Natural killer cell treated with Interleukin-12 subunit alpha and Interleukin-12 subunit beta and Interleukin-15 and Interleukin-18, amount 100 ng/mL, for 72 hours (primary cell): ENCODE measurements at regions not wholly inside any gene's neighbourhood (a gene's known extent, or its start where the extent isn't known, plus 50 kb on each side); places are given as distances from the start of the nearest gene placed in this dataset.
A peak's percentile ranks its signal among the peaks of the same experiment; 100 is the strongest.

ENCODE experiments used
- ATAC-seq, 2 donors: fragments of 150-1000 bp; cut with Tn5 transposase in 1 of 2; sonication (Bioruptor Pico), chemical (Tn5 transposase) in 1 of 2; 2 replicates each; pipeline ENCODE4 v1.10.0; 2021
- DNase-seq: peaks from one replicate; pipeline ENCODE4 v3.0.0; 2022; ENCODE audit warnings: low spot score
- H3K27ac Mint-ChIP-seq, 2 donors: 1 replicate in 1 of 2; 2 replicates in 1 of 2; pipeline ENCODE4 v1.8.0; 2022; ENCODE audit warnings: mixed read lengths in 2 of 2, mild to moderate bottlenecking in 1 of 2, moderate library complexity in 1 of 2
- H3K27me3 Mint-ChIP-seq, 2 donors: 1 replicate in 1 of 2; 2 replicates in 1 of 2; pipeline ENCODE4 v1.8.0; 2022; ENCODE audit warnings: mixed read lengths in 2 of 2
- H3K36me3 Mint-ChIP-seq: one replicate; pipeline ENCODE4 v1.8.0; 2022; ENCODE audit warnings: mixed read lengths
- H3K4me1 Mint-ChIP-seq, 2 donors: 1 replicate in 1 of 2; 2 replicates in 1 of 2; pipeline ENCODE4 v1.8.0; 2022; ENCODE audit warnings: low read depth in 2 of 2, mixed read lengths in 2 of 2, mild to moderate bottlenecking in 1 of 2
- H3K4me3 Mint-ChIP-seq: one replicate; pipeline ENCODE4 v1.8.0; 2022; ENCODE audit warnings: mixed read lengths
- H3K9me3 Mint-ChIP-seq: 2 replicates; pipeline ENCODE4 v1.8.0; 2022; ENCODE audit warnings: mixed read lengths

DNA sequence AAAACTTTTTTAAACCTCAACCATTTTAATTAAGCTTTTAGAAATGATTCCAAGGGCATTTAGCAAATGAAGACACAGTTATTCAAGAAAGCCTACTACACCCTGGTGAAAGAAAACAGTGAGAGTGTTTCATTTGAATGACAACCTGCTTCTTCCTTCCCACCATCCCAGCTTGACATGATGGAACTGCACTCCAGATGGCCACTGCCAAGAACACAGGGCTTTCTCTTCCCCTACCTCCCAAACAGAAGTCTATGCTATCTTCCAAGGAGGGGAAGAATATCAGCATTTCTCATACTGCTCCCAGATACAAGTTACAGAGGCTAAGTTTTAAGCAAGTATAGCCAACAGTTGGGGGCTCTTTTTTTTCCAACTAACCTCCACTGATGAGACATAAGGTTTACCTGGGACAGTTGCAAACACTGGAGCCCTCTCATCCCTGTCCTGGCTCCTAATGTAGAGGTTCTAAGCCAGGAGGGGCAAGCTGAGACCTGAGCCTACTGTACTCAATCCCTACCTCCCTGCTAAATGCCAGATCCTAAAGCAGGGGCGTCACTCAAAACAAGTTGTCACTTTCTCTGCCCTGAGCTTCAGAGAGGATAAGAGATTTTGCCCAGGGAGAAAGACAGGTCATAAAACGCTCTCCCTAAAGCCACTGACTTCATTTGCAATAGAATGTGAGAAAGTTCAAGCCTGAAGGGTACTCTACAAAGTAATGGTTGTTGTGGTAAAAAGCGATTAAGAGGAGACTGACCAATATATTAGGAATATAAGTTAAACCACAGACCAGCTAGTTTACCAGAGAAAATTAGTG, 88.5 kb upstream of the SLC27A6 start:
- Mint-ChIP-seq H3K36me3 (no peaks in the 10 kb centered on the region), H3K9me3 (peaks cover 3% of the 10 kb centered on the region), H3K27me3 (no peaks in the 10 kb centered on the region), H3K27ac (no peak overlapping the region), H3K4me3 (no peak overlapping the region), H3K4me1 (no peaks in the 10 kb centered on the region)
- ATAC-seq (no peak), DNase-seq (no peak)

GRCh38 chr5:128877476-128877875, 87.8 kb upstream of the SLC27A6 start:
- Mint-ChIP-seq H3K27ac (no peak overlapping the region), H3K4me3 (no peak overlapping the region), H3K27me3 (no peaks in the 10 kb centered on the region), H3K4me1 (no peaks in the 10 kb centered on the region), H3K36me3 (no peaks in the 10 kb centered on the region), H3K9me3 (no peaks in the 10 kb centered on the region)
- DNase-seq (no peak), ATAC-seq (no peak)

DNA sequence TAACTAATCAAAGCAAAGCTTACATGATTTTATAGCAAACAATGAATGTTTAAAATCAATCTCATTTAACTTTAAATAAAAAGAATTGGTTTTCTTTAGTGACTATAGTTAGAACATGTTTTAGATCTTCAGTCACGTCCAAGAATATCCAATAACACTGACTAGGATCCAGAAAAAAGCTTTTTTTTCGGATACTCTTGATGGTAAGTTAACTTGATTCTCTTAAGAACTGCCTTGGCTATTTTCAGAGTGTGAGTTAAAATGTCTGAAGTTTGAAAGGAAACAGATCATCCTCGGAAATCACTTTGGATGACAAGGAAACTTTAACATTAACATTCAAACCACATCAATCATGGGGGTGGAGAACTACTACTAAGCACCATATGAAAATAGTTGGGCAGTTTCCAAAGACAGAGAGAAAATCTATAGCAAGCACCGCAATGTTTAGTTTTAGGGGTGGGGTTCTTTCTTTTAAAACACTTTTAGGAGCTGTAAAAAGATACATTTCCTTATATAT, 83.7 kb upstream of the SLC27A6 start:
- no peak for DNase-seq
- Mint-ChIP-seq H3K4me3 (no peak overlapping the region), H3K27me3 (no peaks in the 10 kb centered on the region), H3K4me1 (no peaks in the 10 kb centered on the region), H3K36me3 (no peaks in the 10 kb centered on the region), H3K27ac (no peak overlapping the region), H3K9me3 (peaks cover 17% of the 10 kb centered on the region)
- ATAC-seq, result no peak

DNA sequence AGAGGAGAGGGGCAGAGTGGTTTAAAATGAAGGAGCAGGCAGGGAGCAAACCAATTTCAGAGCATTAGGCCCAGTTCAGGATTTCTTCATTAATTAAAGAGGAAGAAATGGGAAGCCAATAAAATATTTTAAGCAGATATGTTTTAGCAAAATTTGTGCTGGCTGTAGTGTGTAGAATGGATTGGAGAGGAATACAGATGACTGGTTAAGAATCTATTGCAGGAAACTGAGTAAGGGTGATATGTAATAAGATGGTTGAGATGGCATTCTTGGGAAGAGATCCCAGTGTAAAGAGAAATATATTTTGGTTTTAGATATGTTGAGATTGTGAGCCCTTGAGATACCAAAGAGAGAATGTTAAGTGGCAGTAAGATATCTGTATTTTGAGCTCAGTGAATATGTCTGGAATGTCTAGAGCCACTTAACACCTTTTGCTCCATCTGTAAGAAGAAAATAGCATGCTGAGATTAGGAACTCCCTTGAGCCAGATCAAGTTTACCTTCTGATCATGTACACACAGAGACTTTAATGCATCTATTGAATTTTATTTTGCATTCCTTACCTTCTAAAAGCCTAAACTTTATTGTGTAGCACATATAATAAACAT, 79.5 kb upstream of the SLC27A6 start:
- H3K4me3 Mint-ChIP-seq, result no peak overlapping the region
- no peaks in the 10 kb centered on the region for H3K36me3 Mint-ChIP-seq
- no peak overlapping the region for H3K27ac Mint-ChIP-seq
- DNase-seq (no peak), ATAC-seq (no peak)
- no peaks in the 10 kb centered on the region for H3K4me1 Mint-ChIP-seq
- no peaks in the 10 kb centered on the region for H3K27me3 Mint-ChIP-seq
- H3K9me3 Mint-ChIP-seq, result peaks cover 24% of the 10 kb centered on the region

GRCh38 chr5:128895122-128895521, 70.2 kb upstream of the SLC27A6 start:
- Mint-ChIP-seq H3K4me3 (no peak overlapping the region), H3K4me1 (no peaks in the 10 kb centered on the region), H3K9me3 (peaks cover 14% of the 10 kb centered on the region), H3K27me3 (no peaks in the 10 kb centered on the region), H3K36me3 (no peaks in the 10 kb centered on the region), H3K27ac (no peak overlapping the region)
- ATAC-seq, result peak in 1 of 2 donors; percentile 6
- no peak for DNase-seq

- Mint-ChIP-seq H3K9me3 (peaks cover 14% of the 10 kb centered on the region), H3K27me3 (no peaks in the 10 kb centered on the region), H3K4me3 (no peak overlapping the region), H3K36me3 (no peaks in the 10 kb centered on the region), H3K4me1 (no peaks in the 10 kb centered on the region), H3K27ac (no peak overlapping the region)
- DNase-seq (no peak), ATAC-seq (peak in 1 of 2 donors; percentile 40)
Observed at GRCh38 chr5:128896675-128897074, 68.6 kb upstream of the SLC27A6 start.

DNA sequence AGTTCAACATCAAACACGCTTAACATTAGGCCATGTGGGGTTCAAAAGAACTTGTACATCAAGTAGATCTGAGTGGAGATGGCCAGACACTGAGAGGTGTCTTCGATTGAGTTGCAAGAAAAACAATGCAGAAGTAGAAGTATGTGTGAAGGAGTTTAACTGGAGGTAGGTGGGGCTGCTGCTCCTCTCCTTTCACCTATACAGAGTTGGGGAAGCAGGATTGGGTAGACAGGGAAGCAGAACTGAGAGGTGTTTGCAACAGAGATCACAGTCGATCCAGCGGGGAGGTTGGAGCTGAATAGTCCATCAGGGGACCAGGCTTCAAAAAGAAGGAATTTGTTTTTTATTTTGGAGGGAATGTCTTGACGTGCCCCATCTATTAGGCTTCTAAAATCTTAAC, 61.7 kb upstream of the SLC27A6 start:
- H3K36me3 Mint-ChIP-seq, result no peaks in the 10 kb centered on the region
- DNase-seq (no peak), ATAC-seq (no peak)
- H3K27ac Mint-ChIP-seq, result no peak overlapping the region
- no peaks in the 10 kb centered on the region for H3K4me1 Mint-ChIP-seq
- no peak overlapping the region for H3K4me3 Mint-ChIP-seq
- H3K9me3 Mint-ChIP-seq, result no peaks in the 10 kb centered on the region
- no peaks in the 10 kb centered on the region for H3K27me3 Mint-ChIP-seq

DNA sequence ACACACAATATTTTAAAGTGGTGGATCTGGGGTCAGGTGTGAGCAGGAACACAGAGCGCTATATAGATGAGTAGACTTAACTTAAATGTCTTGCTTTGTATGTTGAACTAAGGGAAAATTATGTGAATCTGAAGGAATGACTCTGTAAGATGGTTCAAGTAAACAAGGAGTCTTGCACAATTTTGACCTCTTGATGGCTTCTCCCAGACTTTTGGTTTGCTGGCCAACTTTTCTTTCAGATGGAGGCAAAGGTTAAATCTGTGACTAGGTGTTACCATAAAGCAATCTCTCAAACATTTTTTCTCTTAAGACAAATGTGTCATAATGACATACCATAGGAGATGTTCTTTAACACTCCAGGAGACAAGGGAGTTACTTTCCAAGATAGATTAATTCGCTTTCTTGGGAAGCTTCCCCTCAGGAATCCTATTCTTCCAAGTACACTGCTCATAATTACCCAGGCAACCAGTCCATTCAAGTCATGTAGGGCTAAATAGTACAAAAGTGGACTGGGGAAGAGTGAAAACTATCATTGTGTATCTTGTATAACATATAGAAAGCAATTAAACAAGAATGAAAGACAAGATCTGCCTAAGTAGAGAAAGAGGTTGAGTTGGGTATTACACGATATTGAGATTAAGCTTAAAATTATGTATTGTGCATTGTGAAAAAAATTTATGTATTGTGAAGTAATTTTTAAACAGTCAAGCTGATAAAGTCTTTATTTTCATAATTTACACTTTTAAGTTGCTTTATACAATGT, 60.3 kb upstream of the SLC27A6 start:
- Mint-ChIP-seq H3K27me3 (no peaks in the 10 kb centered on the region), H3K27ac (no peak overlapping the region), H3K4me1 (no peaks in the 10 kb centered on the region), H3K4me3 (no peak overlapping the region), H3K36me3 (no peaks in the 10 kb centered on the region), H3K9me3 (no peaks in the 10 kb centered on the region)
- no peak for ATAC-seq
- DNase-seq, result no peak

DNA sequence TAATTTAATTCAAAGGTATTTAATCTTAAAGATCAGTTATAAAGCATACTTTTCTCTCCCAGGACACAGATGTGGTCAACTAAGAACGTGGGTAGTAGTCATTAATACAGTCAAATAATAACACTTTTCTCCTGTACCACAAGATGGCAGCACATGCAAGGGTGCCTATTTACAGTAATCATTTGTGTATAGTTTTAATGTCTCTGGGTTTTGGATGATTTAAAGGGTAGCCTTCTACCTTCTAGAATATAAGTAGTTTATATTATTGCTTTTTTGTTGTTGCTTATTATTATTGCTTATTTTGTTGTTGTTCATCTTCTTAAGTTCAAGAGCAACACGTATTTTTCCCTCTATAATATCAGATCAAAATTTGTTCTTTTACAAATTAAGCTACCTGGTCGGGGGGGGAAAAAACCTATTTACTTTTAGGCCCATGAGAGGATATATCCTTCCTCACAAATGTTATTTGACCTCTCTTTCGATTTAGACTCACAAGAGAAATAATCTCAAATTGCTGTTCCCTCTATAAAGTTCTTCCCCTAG, 59.6 kb upstream of the SLC27A6 start:
- H3K36me3 Mint-ChIP-seq, result no peaks in the 10 kb centered on the region
- no peaks in the 10 kb centered on the region for H3K27me3 Mint-ChIP-seq
- ATAC-seq (no peak), DNase-seq (no peak)
- no peak overlapping the region for H3K27ac Mint-ChIP-seq
- H3K9me3 Mint-ChIP-seq, result no peaks in the 10 kb centered on the region
- no peaks in the 10 kb centered on the region for H3K4me1 Mint-ChIP-seq
- H3K4me3 Mint-ChIP-seq, result no peak overlapping the region

DNA sequence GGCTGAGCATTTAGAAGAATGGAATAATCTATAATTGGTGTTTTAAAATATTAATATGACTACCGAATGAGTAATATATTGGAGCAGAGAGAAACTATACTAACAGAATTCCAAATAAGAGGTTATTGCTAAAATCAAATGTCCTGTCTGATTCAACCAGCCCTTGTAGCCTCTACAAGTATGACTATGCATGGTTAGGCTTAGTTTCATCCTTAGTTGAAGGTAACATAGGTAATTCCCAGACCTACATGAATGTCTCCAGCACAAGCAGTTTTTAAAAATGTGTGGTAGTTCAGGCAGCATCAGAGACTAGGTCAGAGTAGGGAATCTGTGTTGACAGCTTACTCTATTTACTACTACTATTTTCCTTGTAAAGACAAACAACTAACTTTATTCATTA, 51.7 kb upstream of the SLC27A6 start:
- no peaks in the 10 kb centered on the region for H3K36me3 Mint-ChIP-seq
- H3K4me3 Mint-ChIP-seq, result no peak overlapping the region
- H3K27me3 Mint-ChIP-seq, result no peaks in the 10 kb centered on the region
- no peaks in the 10 kb centered on the region for H3K9me3 Mint-ChIP-seq
- no peaks in the 10 kb centered on the region for H3K4me1 Mint-ChIP-seq
- DNase-seq (no peak), ATAC-seq (no peak)
- H3K27ac Mint-ChIP-seq, result no peak overlapping the region
